ENCODE measurements at regions not wholly inside any gene's neighbourhood (a gene's known extent, or its start where the extent isn't known, plus 50 kb on each side); places are given as distances from the start of the nearest gene placed in this dataset.
"Not testable (repeated sequence)": the region's sequence is repeated elsewhere in the genome, so short reads cannot be mapped to it uniquely, and the experiment has no call there.

GRCh38 chr7:114175125-114175524, 239.5 kb upstream of the FOXP2 start:
- no peak for DNase-seq (ENCODE audit: low spot score)
- TF ChIP-seq, protein P1, sequence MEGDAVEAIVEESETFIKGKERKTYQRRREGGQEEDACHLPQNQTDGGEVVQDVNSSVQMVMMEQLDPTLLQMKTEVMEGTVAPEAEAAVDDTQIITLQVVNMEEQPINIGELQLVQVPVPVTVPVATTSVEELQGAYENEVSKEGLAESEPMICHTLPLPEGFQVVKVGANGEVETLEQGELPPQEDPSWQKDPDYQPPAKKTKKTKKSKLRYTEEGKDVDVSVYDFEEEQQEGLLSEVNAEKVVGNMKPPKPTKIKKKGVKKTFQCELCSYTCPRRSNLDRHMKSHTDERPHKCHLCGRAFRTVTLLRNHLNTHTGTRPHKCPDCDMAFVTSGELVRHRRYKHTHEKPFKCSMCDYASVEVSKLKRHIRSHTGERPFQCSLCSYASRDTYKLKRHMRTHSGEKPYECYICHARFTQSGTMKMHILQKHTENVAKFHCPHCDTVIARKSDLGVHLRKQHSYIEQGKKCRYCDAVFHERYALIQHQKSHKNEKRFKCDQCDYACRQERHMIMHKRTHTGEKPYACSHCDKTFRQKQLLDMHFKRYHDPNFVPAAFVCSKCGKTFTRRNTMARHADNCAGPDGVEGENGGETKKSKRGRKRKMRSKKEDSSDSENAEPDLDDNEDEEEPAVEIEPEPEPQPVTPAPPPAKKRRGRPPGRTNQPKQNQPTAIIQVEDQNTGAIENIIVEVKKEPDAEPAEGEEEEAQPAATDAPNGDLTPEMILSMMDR (IDR thresholded peaks at IDR 0.05; ENCODE audit: extremely low read depth, insufficient read depth, missing control alignments) = no peak
- in situ Hi-C loops (cut with MboI; ENCODE audit: low pct_unique_long_range_greater_than_20kb, low sequenced_read_pairs, unreplicated experiment) = no loop called here

DNA sequence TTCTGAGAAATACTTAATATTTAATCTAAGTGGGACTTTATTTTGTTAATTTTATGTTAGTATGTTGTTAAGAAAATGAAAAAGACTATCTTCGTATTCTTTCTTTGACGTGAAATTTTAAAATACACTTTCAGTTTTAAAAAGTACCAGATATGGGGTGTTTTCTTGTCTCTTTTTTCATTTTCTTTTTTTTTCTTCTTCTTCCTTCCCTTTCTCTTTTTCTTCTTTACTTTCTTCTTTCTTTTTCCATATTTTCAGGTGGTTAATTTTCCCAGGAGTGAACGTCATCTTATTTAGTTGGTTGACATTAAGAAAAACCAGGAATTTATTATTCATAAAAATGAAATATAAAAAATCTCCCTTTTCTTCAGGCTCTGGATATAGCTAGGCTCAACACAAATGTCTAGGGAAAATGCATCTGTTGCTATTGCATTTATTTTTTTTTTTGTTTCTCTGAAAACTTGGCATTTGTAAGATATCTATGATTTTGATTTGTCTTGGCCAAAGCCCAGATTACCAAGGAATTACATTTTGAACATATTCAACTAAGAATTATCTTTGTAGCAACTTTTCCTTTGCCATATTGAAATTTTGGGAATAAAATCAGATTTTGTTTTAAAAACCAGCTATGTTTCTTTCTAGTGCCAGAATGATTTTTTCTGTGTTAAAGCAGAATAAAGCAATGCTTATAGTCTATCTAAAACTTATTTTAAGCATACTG, 241.3 kb upstream of the FOXP2 start:
- in situ Hi-C loops (cut with MboI; ENCODE audit: low pct_unique_long_range_greater_than_20kb, low sequenced_read_pairs, unreplicated experiment) = no loop called here
- DNase-seq (ENCODE audit: low spot score) = no peak
- TF ChIP-seq, protein P1 (IDR thresholded peaks at IDR 0.05; ENCODE audit: extremely low read depth, insufficient read depth, missing control alignments) = no peak

DNA sequence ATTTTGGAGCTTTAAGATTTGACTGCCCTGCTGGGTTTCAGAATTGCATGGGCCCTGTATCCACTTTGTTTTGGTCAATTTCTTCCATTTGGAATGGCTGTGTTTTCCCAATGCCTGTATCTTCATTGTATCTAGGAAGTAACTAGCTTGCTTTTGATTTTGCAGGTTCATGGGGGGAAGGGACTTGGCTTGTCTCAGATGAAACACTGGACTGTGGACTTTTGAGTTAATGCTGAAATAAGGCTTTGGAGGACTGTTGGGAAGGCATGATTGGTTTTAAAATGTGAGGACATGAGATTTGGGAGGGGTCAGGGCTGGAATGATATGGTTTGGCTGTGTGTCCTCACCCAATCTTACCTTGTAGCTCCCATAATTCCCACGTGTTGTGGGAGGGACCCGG, 245.2 kb upstream of the FOXP2 start:
- in situ Hi-C loops (cut with MboI; ENCODE audit: low pct_unique_long_range_greater_than_20kb, low sequenced_read_pairs, unreplicated experiment); DNase-seq (ENCODE audit: low spot score): not testable (repeated sequence)

GRCh38 chr7:114160925-114161324, 242.1 kb upstream of the PPP1R3A start:
- DNase-seq (ENCODE audit: low spot score) = no peak
- TF ChIP-seq, protein P1 (IDR thresholded peaks at IDR 0.05; ENCODE audit: extremely low read depth, insufficient read depth, missing control alignments) = no peak
- in situ Hi-C loops (cut with MboI; ENCODE audit: low pct_unique_long_range_greater_than_20kb, low sequenced_read_pairs, unreplicated experiment) = no loop called here

DNA sequence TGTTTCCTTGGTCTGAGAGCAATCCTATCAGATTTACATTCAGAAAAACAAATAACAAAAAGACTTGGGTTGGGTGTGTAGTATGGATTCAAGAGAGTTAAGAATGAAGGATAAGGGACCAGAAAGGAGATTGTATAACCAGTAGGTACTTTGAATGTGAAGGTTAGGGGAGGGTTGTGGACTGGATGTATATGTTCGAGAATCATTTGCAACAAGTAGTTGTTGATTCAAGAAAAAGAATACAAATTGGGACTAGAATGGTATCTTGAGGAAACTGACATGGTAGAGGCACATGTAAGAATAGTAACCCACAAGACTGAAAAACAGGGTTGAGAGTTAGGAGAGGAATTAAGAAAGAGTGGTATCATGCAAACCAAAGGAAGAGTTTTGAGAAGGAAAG, 240.0 kb upstream of the PPP1R3A start:
- no peak for DNase-seq (ENCODE audit: low spot score)
- in situ Hi-C loops (cut with MboI; ENCODE audit: low pct_unique_long_range_greater_than_20kb, low sequenced_read_pairs, unreplicated experiment) = no loop called here
- TF ChIP-seq, protein P1 (IDR thresholded peaks at IDR 0.05; ENCODE audit: extremely low read depth, insufficient read depth, missing control alignments) = no peak

- in situ Hi-C loops (cut with MboI; ENCODE audit: low pct_unique_long_range_greater_than_20kb, low sequenced_read_pairs, unreplicated experiment) = no loop called here
Observed at GRCh38 chr7:114158275-114158674, 239.5 kb upstream of the PPP1R3A start.

DNA sequence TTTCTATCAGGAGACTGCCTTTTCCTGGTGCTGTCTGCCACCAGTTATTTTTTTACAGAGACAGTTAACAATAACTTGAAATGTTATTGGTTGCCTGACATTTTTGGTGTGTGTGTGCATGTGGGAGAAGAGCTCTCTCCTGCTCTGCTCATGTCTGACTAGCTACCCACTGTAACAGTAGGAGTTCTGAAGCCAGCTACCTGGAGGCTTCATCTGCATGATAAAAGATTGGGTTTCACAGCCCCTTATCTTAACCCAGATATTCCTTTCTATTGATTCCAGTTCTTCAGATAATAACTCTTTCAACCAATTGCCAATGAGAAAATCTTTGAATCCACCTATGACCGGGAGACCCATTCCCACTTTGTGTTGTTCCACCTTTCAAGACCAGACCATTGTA, 237.4 kb upstream of the PPP1R3A start:
- TF ChIP-seq, protein P1 (IDR thresholded peaks at IDR 0.05; ENCODE audit: extremely low read depth, insufficient read depth, missing control alignments) = no peak
- in situ Hi-C loops (cut with MboI; ENCODE audit: low pct_unique_long_range_greater_than_20kb, low sequenced_read_pairs, unreplicated experiment) = no loop called here
- DNase-seq (ENCODE audit: low spot score) = no peak

More at GRCh38 chr7:114158275-114158674, 239.5 kb upstream of the PPP1R3A start:
- no peak for DNase-seq (ENCODE audit: low spot score)
- TF ChIP-seq, protein P1 (IDR thresholded peaks at IDR 0.05; ENCODE audit: extremely low read depth, insufficient read depth, missing control alignments) = no peak

All from GM13977 (cell line).